ENCODE measurements at regions not wholly inside any gene's neighbourhood (a gene's known extent, or its start where the extent isn't known, plus 50 kb on each side); places are given as distances from the start of the nearest gene placed in this dataset.

- H3K4me2 ChIP-seq = no peak overlapping the region
- peaks cover 2% of the 10 kb centered on the region; the same call in 1 of the 2 replicates for H4K20me1 ChIP-seq (ENCODE audit: insufficient read depth)
- CTCF ChIA-PET = no interaction called here
- H3K9me2 ChIP-seq (ENCODE audit: insufficient read depth) = no peaks in the 10 kb centered on the region
- no peak overlapping the region for H2AFZ ChIP-seq
- H3K4me3 ChIP-seq = no peak overlapping the region
- H3K9me3 ChIP-seq (ENCODE audit: insufficient read depth, low read depth) = no peaks in the 10 kb centered on the region
- H3F3A ChIP-seq (ENCODE audit: insufficient read depth, low read depth) = no peaks in the 10 kb centered on the region
- DNase-seq = peak in 1 of 2 experiments; percentile 43
- no peaks in the 10 kb centered on the region for H3K79me2 ChIP-seq (ENCODE audit: low read depth)
- H3K27me3 ChIP-seq (ENCODE audit: insufficient read depth, low read depth) = no peaks in the 10 kb centered on the region
- POLR2A ChIA-PET (ENCODE audit: unreplicated experiment) = no interaction called here
- TF ChIP-seq EZH2 (IDR thresholded peaks at IDR 0.05; ENCODE audit: low read depth) = no peak
- TF ChIP-seq CTCF (conservative IDR thresholded peaks at IDR 0.05) = no peak
- no TSS peak for BruUV-seq (replicated peaks)
- H3K27ac ChIP-seq = no peak overlapping the region
- no peaks in the 10 kb centered on the region for H3K4me1 ChIP-seq (replicated peaks; ENCODE audit: insufficient read depth)
- H3K36me3 ChIP-seq (ENCODE audit: low read depth) = no peaks in the 10 kb centered on the region
- intact Hi-C loops (cut with micrococcal nuclease; ENCODE audit: unreplicated experiment) = no loop called here
These were observed 656.0 kb upstream of the MDGA2 start for GRCh38 chr14:48331421-48331820.

- intact Hi-C loops (cut with micrococcal nuclease; ENCODE audit: unreplicated experiment) = no loop called here
- DNase-seq = no peak
- H3K9me2 ChIP-seq (ENCODE audit: insufficient read depth) = no peaks in the 10 kb centered on the region
- ChIA-PET CTCF (no interaction called here), POLR2A (ENCODE audit: unreplicated experiment) (no interaction called here)
- no TSS peak for BruUV-seq (replicated peaks)
- TF ChIP-seq CTCF (conservative IDR thresholded peaks at IDR 0.05) (no peak), EZH2 (IDR thresholded peaks at IDR 0.05; ENCODE audit: low read depth) (no peak)
- no peak overlapping the region for H3K27ac ChIP-seq
- H3K4me1 ChIP-seq (replicated peaks; ENCODE audit: insufficient read depth) = no peaks in the 10 kb centered on the region
- no peak overlapping the region for H3K4me3 ChIP-seq
- H3K27me3 ChIP-seq (ENCODE audit: insufficient read depth, low read depth) = no peaks in the 10 kb centered on the region
- H3K9me3 ChIP-seq (ENCODE audit: insufficient read depth, low read depth) = no peaks in the 10 kb centered on the region
- H4K20me1 ChIP-seq (ENCODE audit: insufficient read depth) = no peaks in the 10 kb centered on the region
- H3K4me2 ChIP-seq = no peak overlapping the region
- no peaks in the 10 kb centered on the region for H3K36me3 ChIP-seq (ENCODE audit: low read depth)
- H3F3A ChIP-seq (ENCODE audit: insufficient read depth, low read depth) = no peaks in the 10 kb centered on the region
- no peaks in the 10 kb centered on the region for H3K79me2 ChIP-seq (ENCODE audit: low read depth)
- H2AFZ ChIP-seq = no peak overlapping the region
These were observed 650.1 kb upstream of the MDGA2 start for GRCh38 chr14:48325486-48325885.

GRCh38 chr14:48323665-48324064 lies 648.3 kb upstream of the MDGA2 start:
- Histone ChIP-seq H3K4me3 (no peak overlapping the region), H3K4me1 (replicated peaks; ENCODE audit: insufficient read depth) (no peaks in the 10 kb centered on the region), H3K9me3 (ENCODE audit: insufficient read depth, low read depth) (no peaks in the 10 kb centered on the region), H3K9me2 (ENCODE audit: insufficient read depth) (no peaks in the 10 kb centered on the region), H2AFZ (no peak overlapping the region), H3K27me3 (ENCODE audit: insufficient read depth, low read depth) (no peaks in the 10 kb centered on the region), H3K4me2 (no peak overlapping the region), H3F3A (ENCODE audit: insufficient read depth, low read depth) (no peaks in the 10 kb centered on the region), H3K36me3 (ENCODE audit: low read depth) (no peaks in the 10 kb centered on the region), H3K79me2 (ENCODE audit: low read depth) (no peaks in the 10 kb centered on the region), H3K27ac (no peak overlapping the region), H4K20me1 (ENCODE audit: insufficient read depth) (no peaks in the 10 kb centered on the region)
- ChIA-PET CTCF (no interaction called here), POLR2A (ENCODE audit: unreplicated experiment) (no interaction called here)
- intact Hi-C loops (cut with micrococcal nuclease; ENCODE audit: unreplicated experiment) = no loop called here
- no TSS peak for BruUV-seq (replicated peaks)
- TF ChIP-seq EZH2 (IDR thresholded peaks at IDR 0.05; ENCODE audit: low read depth) = no peak
- no peak for TF ChIP-seq CTCF (conservative IDR thresholded peaks at IDR 0.05)
- DNase-seq = no peak

Measured in PC-9 (cell line).